GM18498 (cell line): ENCODE measurements at regions not wholly inside any gene's neighbourhood (a gene's known extent, or its start where the extent isn't known, plus 50 kb on each side); places are given as distances from the start of the nearest gene placed in this dataset.
A peak's percentile ranks its signal among the peaks of the same experiment; 100 is the strongest.

ENCODE experiments used
- ATAC-seq: cut with Tn5 transposase; IDR thresholded peaks from one replicate; pipeline ENCODE4 v1.9.1; 2021; ENCODE audit warnings: mild to moderate bottlenecking, moderate library complexity; ENCODE audit not compliant: unreplicated experiment

- ATAC-seq: no peak
Observed at GRCh38 chr6:40803897-40804702, 216.9 kb upstream of the LRFN2 start.

- no peak for ATAC-seq
Observed at GRCh38 chr6:40802481-40802880, 215.3 kb upstream of the LRFN2 start.

- no peak for ATAC-seq
Observed at GRCh38 chr6:40799296-40800140, 212.4 kb upstream of the LRFN2 start.

- ATAC-seq: no peak
Observed at GRCh38 chr6:40798069-40798770, 211.1 kb upstream of the LRFN2 start.

- no peak for ATAC-seq
Observed at GRCh38 chr6:40796260-40797221, 209.4 kb upstream of the LRFN2 start.

- no peak for ATAC-seq
Observed at GRCh38 chr6:40794586-40794985, 207.4 kb upstream of the LRFN2 start.

- ATAC-seq: no peak
Observed at GRCh38 chr6:40792183-40792582, 205.0 kb upstream of the LRFN2 start.

- ATAC-seq: no peak
Observed at GRCh38 chr6:40791004-40791403, 203.8 kb upstream of the LRFN2 start.

GRCh38 chr6:40788661-40789655 lies 201.8 kb upstream of the LRFN2 start:
- peak; percentile 81 for ATAC-seq

- no peak for ATAC-seq
Observed at GRCh38 chr6:40782355-40782754, 195.2 kb upstream of the LRFN2 start.

GRCh38 chr6:40780637-40781036 lies 193.5 kb upstream of the LRFN2 start:
- no peak for ATAC-seq

- ATAC-seq: no peak
Observed at GRCh38 chr6:40779409-40779808, 192.2 kb upstream of the LRFN2 start.

GRCh38 chr6:40778918-40779317 lies 191.8 kb upstream of the LRFN2 start:
- ATAC-seq: no peak

- ATAC-seq: no peak
Observed at GRCh38 chr6:40778196-40778595, 191.0 kb upstream of the LRFN2 start.

- no peak for ATAC-seq
Observed at GRCh38 chr6:40774932-40775331, 187.8 kb upstream of the LRFN2 start.

- ATAC-seq: no peak
Observed at GRCh38 chr6:40770794-40771193, 183.6 kb upstream of the LRFN2 start.

- no peak for ATAC-seq
Observed at GRCh38 chr6:40764726-40765125, 177.6 kb upstream of the LRFN2 start.

- no peak for ATAC-seq
Observed at GRCh38 chr6:40762981-40763380, 175.8 kb upstream of the LRFN2 start.

- ATAC-seq: no peak
Observed at GRCh38 chr6:40760887-40761286, 173.7 kb upstream of the LRFN2 start.
